Testis (tissue), 2 donors: ENCODE measurements at regions not wholly inside any gene's neighbourhood (a gene's known extent, or its start where the extent isn't known, plus 50 kb on each side); places are given as distances from the start of the nearest gene placed in this dataset.

Experiments
- CTCF ChIP-seq, 3 experiments: fragments of 450-650 bp in 2 of 3; fragments of 200-600 bp in 1 of 3; sonication (generic) in 1 of 3; IDR thresholded peaks; one replicate each; pipeline ENCODE4 v1.5.1; 2016 to 2019; ENCODE audit warnings: antibody characterized with exemption in 3 of 3, mild to moderate bottlenecking in 2 of 3, moderate library complexity in 1 of 3
- POLR2A ChIP-seq: fragments of 450-650 bp; IDR thresholded peaks from one replicate; pipeline ENCODE4 v1.6.1; 2017; ENCODE audit warnings: antibody characterized with exemption, mild to moderate bottlenecking, moderate library complexity

- TF ChIP-seq POLR2A (no peak), CTCF (IDR thresholded peaks at IDR 0.05) (no peak)
These were observed 347.8 kb downstream of the ETV1 start for GRCh38 chr7:13641714-13642113.
